Lower lobe of right lung (tissue), 2 donors: ENCODE measurements at regions not wholly inside any gene's neighbourhood (a gene's known extent, or its start where the extent isn't known, plus 50 kb on each side); places are given as distances from the start of the nearest gene placed in this dataset.

Source experiments
- ATAC-seq, 2 donors: fragments of 200-7000 bp; cut with Tn5 transposase; one replicate each; pipeline ENCODE4 v1.9.1; 2020 to 2022; ENCODE audit warnings: mild to moderate bottlenecking in 2 of 2, moderate library complexity in 2 of 2
- DNase-seq: peaks from one replicate; pipeline ENCODE4 v3.0.0-alpha.2; 2020
- H3K27ac ChIP-seq: fragments of 200-600 bp; one replicate; pipeline ENCODE4 v1.8.0; 2022
- H3K27me3 ChIP-seq: fragments of 200-600 bp; one replicate; pipeline ENCODE4 v1.8.0; 2022; ENCODE audit warnings: low read depth
- H3K36me3 ChIP-seq: fragments of 200-600 bp; one replicate; pipeline ENCODE4 v1.8.0; 2022; ENCODE audit warnings: mild to moderate bottlenecking
- H3K4me1 ChIP-seq: fragments of 200-600 bp; one replicate; pipeline ENCODE4 v1.8.0; 2022
- H3K4me3 ChIP-seq: fragments of 200-600 bp; one replicate; pipeline ENCODE4 v1.8.0; 2022; ENCODE audit warnings: mild to moderate bottlenecking
- H3K9me3 ChIP-seq: fragments of 200-600 bp; one replicate; pipeline ENCODE4 v1.8.0; 2022
- CTCF ChIP-seq: fragments of 200-600 bp; IDR thresholded peaks from one replicate; pipeline ENCODE4 v1.8.0; 2022; ENCODE audit warnings: antibody characterized with exemption, mild to moderate bottlenecking
- intact Hi-C: fragments of 100-400 bp; cut with DNase I; formaldehyde crosslinking; loops from one replicate; pipeline ENCODE4 v1.11.0; 2022
- donor health status: DM: no; HTN: yes; CAD: no; lungs with severe emphysema.

- H3K27me3 ChIP-seq: no peaks in the 10 kb centered on the region
- no peaks in the 10 kb centered on the region for H3K4me1 ChIP-seq
- H3K4me3 ChIP-seq: no peak overlapping the region
- H3K27ac ChIP-seq: no peak overlapping the region
- TF ChIP-seq CTCF: no peak
- intact Hi-C loops: no loop called here
- H3K9me3 ChIP-seq: no peaks in the 10 kb centered on the region
- H3K36me3 ChIP-seq: no peaks in the 10 kb centered on the region
- ATAC-seq (no peak), DNase-seq (no peak)
Observed at GRCh38 chr4:97142410-97142809, 1000.9 kb downstream of the STPG2 start.

DNA sequence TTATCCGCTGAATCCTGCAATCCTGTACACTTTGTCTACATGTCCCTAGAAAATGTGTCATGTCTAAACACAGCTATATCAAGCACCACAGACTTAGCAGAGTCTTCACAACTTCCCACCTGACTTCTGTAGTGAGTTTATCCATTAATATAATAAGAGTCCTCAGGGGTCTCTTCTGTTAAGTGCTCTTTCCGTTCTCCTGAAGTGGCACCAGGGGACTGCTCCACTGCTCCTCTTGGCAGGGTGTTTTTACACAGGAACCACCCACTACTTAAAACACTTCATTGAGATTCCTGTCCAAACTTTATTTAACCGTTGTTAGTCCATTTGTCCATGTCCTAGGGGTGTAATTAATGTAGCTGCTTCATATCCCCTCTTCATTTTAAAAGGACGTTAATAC is 1000.4 kb downstream of the STPG2 start:
- Histone ChIP-seq H3K36me3 (no peaks in the 10 kb centered on the region), H3K27me3 (no peaks in the 10 kb centered on the region), H3K4me1 (no peaks in the 10 kb centered on the region), H3K9me3 (no peaks in the 10 kb centered on the region), H3K4me3 (no peak overlapping the region), H3K27ac (no peak overlapping the region)
- DNase-seq: no peak
- intact Hi-C loops: no loop called here
- ATAC-seq: peak; percentile 21 to 40
- TF ChIP-seq CTCF: no peak

- Histone ChIP-seq H3K4me1 (no peaks in the 10 kb centered on the region), H3K9me3 (no peaks in the 10 kb centered on the region), H3K27me3 (no peaks in the 10 kb centered on the region), H3K27ac (no peak overlapping the region), H3K36me3 (no peaks in the 10 kb centered on the region), H3K4me3 (no peak overlapping the region)
- intact Hi-C loops: no loop called here
- DNase-seq: no peak
- no peak for TF ChIP-seq CTCF
- ATAC-seq: no peak
Observed at GRCh38 chr4:97144199-97144598, 999.1 kb downstream of the STPG2 start.

DNA sequence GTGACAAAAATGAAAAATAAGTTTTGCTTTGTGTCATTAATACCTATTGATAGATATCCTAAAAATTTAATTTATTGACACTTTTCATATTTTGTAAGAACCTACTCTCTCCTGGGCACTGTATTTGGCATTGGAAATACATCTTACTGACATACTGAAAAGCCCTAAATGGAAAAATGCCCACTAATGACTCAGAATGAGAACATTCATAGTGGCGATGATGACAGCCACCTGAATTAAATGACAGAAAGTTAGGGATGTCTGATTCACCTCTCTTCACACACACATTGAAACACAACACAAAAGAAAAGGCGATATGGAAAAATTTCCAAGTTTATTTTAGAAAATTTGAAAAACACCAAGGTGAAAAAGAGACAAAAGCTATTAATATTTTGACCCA is 992.3 kb downstream of the STPG2 start:
- DNase-seq (no peak), ATAC-seq (no peak)
- intact Hi-C loops: no loop called here
- no peak for TF ChIP-seq CTCF
- Histone ChIP-seq H3K9me3 (no peaks in the 10 kb centered on the region), H3K27me3 (no peaks in the 10 kb centered on the region), H3K4me1 (no peaks in the 10 kb centered on the region), H3K27ac (no peak overlapping the region), H3K4me3 (no peak overlapping the region), H3K36me3 (no peaks in the 10 kb centered on the region)

DNA sequence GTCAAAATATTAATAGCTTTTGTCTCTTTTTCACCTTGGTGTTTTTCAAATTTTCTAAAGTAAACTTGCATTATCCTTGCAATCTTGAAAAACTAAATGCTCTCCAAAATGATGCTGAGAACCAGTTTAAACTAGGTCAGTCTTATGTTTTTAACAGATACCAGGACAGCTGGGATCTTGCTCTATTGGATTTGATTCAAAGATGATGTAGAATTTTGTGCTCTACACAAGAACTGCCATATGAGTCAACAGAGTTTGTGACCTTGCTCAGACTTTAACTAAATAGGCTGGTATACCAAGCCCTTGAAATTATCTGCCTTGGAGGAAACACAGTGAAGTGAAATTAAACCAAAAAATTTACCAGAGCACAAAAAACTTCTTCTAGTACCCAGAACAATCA is 991.1 kb downstream of the STPG2 start:
- intact Hi-C loops: no loop called here
- H3K27ac ChIP-seq: no peak overlapping the region
- H3K4me1 ChIP-seq: no peaks in the 10 kb centered on the region
- ATAC-seq: no peak
- no peaks in the 10 kb centered on the region for H3K36me3 ChIP-seq
- DNase-seq: no peak
- no peaks in the 10 kb centered on the region for H3K27me3 ChIP-seq
- H3K9me3 ChIP-seq: no peaks in the 10 kb centered on the region
- H3K4me3 ChIP-seq: no peak overlapping the region
- TF ChIP-seq CTCF: no peak

GRCh38 chr4:97153042-97153441 is 990.2 kb downstream of the STPG2 start:
- Histone ChIP-seq H3K9me3 (no peaks in the 10 kb centered on the region), H3K27me3 (no peaks in the 10 kb centered on the region), H3K27ac (no peak overlapping the region), H3K36me3 (no peaks in the 10 kb centered on the region), H3K4me1 (no peaks in the 10 kb centered on the region), H3K4me3 (no peak overlapping the region)
- ATAC-seq (no peak), DNase-seq (no peak)
- TF ChIP-seq CTCF: no peak
- intact Hi-C loops: no loop called here
